NOMO-1 treated with DMSO at 0.1 percent for 48 hours (cell line): ENCODE measurements at regions not wholly inside any gene's neighbourhood (a gene's known extent, or its start where the extent isn't known, plus 50 kb on each side); places are given as distances from the start of the nearest gene placed in this dataset.
"Not testable (repeated sequence)": the region's sequence is repeated elsewhere in the genome, so short reads cannot be mapped to it uniquely, and the experiment has no call there.

Experiments used
- DNase-seq: peaks from one replicate; lab custom pipeline; 2025; ENCODE audit not compliant: unreplicated experiment; lab: John Stamatoyannopoulos, UW

DNA sequence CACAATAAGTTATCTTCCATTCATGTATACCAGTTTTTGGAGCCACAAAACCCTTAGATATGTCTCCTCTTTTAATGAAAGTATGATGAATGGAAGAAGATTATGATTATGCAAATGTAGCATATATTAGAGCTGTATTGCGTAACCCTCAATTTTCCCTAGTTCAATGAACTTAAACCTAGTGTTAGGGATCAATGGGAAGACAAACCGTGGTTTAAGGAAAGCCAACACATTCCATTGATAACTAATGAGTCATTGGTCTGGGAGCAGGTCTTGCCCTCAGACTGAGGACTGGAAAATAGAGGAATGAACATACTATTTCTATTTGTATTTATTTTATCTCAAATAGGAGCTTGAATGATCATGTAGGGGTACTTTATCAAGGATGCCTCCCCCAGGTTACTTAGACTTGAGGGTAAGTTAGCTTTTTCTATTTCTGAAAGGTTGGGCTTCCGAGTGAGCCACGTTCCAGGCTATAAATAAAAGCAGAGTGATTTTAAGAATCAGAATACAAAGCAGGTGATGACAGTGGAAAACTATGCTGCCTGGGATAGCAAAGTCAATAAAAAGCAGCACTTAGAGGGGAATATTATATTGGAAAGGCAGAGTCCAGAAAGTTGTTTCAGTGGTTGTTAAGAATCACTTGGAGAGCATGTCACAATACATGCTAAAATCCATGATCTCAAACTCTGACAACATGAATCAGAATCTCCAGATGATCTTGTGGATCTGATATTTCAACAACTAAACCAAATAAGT, 356.0 kb downstream of the ADAM29 start:
- no peak for DNase-seq

DNA sequence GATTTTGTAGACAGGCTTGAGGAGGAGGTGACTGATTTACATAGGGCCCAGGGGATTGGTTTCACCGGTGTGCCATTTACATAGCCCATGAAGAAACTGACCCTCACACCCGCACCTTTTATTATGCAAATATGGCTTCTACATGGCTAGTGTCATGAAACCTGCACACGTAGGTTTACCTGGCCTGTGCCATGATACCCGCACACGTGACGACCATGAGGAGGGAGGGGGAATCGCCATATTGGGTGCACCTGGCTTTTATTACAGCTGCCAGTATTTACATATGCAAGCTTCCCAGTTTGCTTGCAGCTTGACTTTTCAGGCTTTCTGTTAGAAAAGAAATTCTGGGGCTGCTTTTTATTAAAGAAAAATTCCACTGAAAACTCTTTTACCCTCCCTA, 359.7 kb downstream of the ADAM29 start:
- no peak for DNase-seq

DNA sequence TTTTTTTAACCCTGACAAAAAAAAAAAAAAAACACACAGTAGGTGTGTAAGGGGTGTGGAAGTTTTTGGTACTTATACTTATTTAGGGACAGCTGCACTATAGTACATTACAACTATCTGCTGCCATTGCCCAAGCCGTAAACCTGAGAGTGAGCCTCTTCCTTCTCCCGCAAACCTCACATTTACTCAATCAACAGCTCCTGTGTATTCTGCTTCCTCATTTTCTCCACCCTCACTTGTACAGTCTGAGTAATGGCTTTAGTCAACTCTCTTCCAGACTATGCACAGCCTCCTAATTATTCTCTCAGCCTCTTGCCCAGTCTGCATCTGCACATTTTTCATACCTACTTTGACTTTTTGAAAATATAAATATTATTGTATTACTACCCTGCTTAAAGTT, 362.0 kb downstream of the ADAM29 start:
- peak; percentile 42 for DNase-seq

DNA sequence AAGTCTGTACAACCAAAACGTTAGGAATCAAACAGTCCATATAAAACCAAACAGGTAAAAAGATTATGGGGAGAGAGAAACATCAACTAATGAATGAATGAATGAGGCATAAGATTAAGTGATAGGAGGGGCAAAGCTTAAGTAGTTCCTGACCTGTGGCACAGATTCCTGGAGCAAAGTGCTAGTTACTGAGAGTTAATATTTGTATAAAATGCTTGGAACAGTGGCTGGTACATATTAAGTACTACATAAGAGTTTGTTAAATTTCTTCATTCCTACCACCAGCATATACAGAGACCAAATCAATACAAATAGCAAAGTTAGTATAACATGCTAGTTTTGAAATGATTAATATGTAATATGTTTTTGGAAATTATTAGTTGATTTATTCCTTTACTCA, 363.7 kb downstream of the ADAM29 start:
- DNase-seq = no peak

DNA sequence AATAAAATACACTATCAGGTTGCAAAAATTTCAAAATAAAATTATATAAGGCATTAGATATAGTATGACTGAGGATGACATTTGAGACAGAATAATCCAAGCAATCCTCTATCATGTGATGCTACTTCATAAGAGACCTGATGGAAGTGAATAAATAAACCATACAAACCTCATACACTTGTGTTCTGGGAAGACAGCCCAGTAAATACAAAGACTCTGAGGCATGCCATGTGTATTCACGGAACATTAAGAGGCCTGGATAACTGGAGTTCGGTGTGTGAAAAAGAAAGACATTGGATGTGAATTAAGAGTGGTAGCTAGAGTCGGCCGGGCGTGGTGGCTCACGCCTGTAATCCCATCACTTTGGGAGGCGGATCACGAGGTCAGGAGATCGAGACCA, 364.2 kb downstream of the ADAM29 start:
- no peak for DNase-seq

DNA sequence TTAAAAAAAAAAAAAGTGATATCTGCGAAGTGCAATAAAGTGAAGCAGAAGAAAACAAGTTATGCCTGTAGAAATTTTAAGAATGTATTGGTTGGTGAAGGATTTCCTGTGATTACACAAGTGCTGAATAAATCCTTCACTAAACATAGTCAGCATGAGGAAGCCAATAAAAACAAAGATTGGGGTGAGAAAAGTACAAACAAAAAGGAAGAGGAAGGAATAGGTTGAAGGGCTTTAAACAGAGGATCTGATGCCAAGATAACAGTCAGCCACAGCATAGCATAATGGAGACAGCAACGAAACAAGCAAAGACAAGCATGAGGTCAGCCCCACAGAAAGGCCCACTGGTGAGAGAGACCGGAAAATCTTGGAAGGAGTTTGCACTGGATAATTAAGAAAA, 372.2 kb downstream of the ADAM29 start:
- no peak for DNase-seq

DNA sequence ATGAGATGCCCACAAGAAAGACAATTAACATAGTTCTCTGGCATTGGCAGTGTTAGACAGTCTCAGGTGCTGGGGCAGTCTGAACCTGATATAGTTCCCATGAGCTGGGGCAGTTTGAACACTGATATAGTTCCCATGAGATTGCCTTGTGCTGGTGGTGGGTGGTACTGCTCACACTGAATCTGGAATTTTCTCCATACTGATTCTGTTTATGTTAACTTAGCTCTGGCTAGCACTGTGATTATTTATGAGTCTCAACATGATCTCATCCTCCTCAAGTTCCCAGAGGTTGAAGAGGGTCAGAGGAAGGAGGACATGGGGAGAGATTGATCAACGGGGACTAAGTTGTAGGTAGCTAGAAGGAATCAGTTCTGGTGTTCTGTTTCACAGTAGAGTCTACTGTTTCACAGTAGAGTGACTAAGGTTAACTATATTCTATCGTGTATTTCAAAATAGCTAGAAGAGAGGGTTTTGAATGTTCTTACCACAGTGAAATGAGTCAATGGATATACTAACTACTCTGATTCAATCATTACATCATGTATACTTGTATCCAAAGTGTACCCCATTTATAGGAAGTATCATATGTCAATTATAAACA, 379.9 kb downstream of the ADAM29 start:
- no peak for DNase-seq

DNA sequence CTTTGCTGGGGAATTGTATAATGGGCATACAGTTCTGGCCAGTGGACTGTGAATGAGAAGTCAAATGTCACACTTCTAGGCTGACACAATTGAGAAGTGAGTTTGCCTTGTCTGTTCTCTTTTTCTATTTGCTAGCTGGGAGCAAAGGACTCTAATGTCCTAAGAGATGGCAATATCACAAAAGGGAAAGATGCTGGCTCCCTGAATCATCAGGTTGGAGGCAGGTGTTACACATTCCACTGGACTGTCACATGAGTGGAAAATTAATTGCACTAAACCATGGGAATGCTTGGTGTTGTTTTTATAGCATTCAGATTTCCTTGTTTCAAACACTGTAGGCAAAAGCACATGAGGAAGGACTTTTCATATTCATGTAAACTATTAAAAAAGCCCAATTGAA, 388.3 kb downstream of the ADAM29 start:
- DNase-seq = no peak

DNA sequence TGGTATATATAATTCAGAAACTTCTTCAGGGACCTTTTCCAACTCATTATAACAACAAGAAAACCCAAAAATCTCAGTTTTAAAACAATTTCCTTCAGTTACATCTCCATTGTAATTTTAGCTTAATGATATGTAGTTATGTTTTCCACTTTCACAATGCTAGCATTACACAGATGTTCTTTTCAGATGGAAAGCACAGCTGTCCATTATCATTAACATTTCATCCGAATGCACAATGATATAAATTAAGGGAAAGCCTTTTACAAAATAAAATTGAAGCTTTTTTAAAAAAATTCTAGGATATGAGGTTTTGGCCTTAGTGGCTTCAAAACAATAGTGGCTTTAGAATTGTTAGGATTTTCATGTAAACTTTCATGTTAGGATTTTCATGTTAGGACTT, 389.2 kb downstream of the ADAM29 start:
- no peak for DNase-seq

DNA sequence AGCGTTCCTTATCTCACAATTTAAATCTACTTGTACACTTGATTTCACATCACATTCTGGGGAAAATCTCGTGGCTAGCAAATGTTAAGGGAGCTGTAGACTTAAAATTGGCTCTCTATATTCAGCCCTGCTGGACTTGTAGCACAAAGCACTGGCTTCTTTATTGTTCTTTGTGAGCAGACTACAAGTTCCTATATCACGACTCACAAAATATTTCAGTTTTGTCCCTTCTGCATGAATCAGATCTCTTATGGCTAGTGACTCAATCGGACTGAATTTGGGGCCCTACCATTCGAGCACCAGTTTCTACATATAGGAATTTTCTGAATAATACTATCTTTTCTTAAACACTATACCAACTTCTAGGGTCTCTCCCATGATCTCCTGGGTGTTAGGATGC, 390.1 kb downstream of the ADAM29 start:
- no peak for DNase-seq

DNA sequence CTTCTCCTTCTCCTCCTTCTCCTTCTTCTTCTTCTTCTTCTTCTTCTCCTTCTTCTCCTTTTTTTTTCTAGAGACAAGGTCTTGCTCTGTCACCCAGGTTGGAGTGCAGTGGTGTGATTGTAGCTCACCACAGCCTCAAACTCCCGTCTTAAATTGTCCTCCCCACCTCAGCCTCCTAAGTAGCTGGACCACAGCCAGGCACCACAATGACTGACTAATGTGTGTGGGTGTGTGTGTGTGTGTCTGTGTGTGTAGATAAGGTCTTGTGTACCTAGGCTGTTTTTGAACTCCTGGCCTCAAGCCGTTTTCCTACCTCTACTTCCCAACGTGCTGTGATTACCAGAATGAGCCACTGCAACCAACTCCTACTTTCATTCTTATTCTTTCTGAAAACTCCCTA, 390.9 kb downstream of the ADAM29 start:
- DNase-seq = no peak

DNA sequence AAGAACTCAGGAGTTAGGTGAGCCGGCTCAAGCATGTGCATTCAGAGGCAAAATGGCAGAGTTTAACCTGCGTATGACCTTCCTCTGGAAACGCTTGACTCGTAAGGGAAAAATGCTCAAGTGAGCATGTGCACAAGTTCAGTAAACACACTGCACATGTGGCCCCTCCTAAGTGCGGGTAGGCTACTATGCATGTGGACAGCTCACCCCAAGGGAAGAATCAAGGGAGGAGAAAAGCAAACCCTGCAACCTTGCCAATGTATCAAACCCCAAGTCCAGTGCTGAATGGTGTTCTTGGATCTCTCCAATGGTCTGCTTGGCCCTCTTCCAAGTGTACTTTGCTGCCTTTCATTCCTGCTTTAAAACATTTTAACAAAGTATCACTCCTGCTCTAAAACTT, 407.1 kb downstream of the ADAM29 start:
- DNase-seq = no peak

DNA sequence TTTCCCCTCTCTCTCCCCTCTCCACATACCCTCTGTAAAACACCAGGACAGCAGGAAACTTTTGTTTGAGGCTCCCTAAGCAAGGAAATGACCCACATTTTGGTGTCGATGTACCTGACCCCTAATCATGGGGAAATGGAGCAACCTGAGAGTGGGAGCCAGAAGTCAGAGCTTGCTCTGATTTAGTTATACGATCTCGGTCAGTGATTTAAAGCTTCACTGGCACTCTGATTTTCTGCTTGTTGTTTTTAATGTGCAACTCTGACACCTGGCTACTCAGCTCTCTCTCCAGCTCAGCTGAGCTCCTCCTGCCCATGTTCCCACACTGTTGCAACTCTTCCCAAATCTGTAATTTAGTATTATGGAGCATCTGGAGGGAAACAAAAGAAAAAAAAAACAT, 408.6 kb downstream of the ADAM29 start:
- no peak for DNase-seq

DNA sequence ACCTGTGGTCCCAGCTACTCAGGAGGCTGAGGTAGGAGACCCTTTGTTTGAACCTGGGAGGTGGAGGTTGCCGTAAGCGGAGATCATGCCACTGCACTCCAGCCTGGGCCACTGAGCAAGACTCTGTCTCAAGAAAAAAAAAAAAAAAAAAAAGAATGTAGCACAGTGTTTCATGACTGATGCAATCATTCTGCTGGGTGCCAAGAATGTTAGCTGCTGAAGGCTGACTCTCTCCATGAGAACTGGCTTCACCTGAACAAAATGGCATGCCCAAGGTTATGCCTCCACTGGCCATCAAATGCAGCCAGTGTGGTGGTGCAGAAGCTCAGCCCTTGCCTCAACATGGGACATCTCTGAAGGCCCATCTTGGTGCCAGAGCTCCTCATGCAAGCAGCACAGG, 412.1 kb downstream of the ADAM29 start:
- no peak for DNase-seq

DNA sequence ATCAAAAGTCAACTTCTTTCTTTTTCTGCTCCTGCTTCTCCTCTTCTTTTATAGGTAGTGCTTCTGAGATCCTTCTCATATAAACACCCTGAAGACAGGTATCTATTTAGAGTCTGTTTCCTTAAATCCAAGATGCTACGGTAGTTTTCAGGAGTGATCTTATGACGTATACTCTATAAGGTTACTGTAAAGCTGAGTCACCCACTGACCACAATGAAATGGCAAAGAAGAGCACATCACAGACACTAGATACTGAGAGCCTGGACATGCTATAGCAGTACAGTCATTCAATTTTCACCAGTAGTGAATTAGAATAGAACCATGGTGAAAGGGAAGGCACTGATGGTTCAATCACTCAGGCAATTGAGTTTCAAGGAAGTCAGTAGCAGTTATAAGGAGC, 412.5 kb downstream of the ADAM29 start:
- no peak for DNase-seq

DNA sequence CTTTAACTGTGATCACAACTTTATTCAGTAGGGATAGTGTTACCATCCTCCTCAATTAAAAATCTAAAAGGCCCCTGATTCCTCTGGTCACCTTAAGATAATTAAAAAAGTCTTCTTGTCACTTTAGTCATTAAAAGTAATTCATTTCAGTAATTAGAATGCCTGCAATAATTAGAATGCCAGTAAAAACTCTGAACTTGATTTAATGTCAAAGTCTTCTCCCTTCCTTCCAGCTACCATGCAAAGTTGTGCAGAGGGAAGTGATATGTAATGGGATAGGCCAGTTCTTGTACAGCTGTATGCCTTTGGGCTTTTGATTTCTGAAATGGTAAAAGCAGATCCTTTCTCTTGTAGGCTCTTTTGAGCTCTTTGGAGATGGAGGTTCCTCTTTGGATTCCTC, 417.2 kb downstream of the ADAM29 start:
- DNase-seq = no peak

DNA sequence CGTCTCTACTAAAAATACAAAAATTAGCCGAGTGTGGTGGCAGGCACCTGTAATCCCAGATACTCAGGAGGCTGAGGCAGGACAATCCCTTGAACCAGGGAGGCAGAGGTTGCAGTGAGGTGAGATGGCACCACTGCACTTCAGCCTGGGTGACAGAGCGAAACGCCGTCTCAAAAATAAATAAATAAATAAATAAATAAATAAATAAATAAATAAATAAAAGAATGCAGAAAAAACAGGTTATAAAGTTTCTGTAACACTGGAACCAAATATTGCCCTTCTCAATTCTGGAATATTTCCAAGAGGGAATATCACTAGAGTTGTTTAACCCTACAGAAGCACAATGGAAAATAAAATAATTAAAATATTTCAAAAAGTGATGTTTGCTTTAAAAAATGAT, 418.4 kb downstream of the ADAM29 start:
- not testable (repeated sequence) for DNase-seq

DNA sequence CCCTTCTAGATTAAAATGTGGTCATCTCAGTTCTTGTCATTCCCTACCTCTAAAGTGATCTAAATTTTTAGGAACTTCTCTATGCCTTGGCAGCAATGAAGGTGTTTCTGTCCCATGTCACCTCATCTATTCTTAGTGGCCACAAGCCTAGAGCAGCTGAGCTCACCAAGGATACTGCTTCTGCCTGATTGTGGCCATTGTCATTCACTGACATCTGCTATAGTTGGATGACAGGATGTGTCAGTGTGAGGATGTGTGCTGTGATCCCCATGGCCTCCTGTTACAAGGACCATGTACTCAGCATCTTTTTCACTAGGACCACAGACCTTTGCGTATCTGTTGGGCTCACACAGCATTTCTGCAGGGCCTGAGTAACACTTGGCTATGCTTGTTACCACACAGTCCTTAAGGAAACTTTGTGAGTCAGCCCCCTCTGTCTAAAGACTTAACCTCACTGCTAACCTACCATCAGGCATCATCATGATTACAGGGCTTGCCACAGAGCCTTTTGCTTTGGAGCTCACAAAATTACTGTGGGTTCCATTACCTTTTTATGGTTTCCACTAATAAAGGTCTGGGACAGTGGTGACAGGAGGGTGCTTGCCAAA, 421.0 kb downstream of the ADAM29 start:
- DNase-seq = no peak

DNA sequence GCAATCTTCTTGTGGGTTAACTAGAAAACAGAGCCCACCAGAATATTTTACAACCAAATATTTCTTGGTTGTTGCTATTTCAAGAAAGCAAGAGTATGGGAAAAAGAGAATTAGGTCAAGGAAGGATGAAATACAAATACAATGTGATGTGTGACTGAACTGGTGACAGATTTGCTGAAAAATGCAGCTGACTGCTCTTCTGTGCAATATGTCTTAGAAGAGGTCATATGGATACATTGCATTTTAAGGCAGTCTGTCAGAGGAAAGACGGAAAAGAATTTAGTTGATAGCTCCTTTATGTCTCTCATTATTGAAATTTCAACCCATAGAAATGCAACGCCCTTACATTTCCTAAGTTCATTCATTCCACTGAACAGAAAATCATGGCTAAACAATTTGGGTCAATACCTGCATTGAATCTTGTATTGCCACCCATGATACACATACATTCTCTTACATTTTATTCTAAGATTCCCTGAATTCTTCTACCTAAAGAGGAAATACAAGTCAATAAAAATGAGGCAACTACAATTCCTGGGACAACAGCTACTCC, 423.1 kb downstream of the ADAM29 start:
- DNase-seq = no peak

DNA sequence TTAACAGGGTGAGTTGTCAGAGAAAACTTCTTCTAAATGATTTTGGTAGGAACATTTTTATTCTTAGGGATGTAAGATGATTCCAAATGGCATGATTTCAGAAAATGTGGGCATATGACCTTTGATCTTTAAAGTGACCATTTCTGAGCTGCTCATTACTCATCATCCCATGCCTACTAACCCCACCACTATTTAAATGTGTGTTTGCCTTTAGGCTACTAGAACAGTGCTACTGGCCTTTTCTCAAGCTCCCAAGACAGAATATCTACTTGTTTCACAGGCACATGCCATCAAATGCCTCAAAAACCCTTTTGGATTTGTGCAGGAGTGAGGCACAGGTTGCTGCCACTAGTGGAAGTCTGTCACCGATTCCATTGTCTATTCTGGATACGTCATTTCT, 428.2 kb downstream of the ADAM29 start:
- DNase-seq = no peak

DNA sequence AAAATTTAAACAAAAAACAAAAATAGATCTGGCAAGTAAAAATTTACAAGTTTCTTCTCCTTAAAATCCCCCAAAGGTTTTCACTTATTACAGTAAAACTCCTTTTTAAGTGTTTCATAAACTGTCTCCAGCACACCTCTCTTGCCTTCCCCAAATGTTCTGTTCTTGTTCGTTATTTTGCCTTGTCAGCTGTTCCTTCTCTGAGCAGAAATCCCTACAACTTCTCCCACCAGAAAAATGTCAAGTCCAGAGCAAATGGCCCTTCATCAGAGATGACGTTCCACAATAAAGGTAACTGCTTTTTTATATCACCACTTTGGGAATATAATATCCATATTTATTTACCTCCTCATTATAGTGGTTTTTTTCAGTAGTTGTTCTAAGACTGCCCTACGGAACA, 432.1 kb downstream of the ADAM29 start:
- DNase-seq = no peak

DNA sequence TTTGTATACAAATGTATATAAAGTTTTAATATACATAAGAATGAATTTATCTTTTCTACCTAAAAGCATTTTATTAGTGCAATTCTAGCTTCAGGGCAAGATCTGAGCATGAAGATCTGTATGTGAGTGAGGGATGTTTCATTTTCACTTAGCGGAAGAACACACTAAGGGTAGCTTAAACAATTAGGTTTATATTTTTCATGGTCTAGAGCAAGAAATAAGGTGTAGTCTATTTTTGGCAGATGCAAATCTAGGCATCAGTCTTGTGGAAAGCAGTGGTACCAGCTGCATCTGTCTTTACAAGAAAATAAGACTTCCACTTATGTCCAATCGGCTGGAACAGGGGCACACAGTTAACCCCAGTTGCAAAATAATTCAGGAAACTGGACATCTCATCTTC, 433.3 kb downstream of the ADAM29 start:
- no peak for DNase-seq
